ENCODE measurements at regions not wholly inside any gene's neighbourhood (a gene's known extent, or its start where the extent isn't known, plus 50 kb on each side); places are given as distances from the start of the nearest gene placed in this dataset.

DNA sequence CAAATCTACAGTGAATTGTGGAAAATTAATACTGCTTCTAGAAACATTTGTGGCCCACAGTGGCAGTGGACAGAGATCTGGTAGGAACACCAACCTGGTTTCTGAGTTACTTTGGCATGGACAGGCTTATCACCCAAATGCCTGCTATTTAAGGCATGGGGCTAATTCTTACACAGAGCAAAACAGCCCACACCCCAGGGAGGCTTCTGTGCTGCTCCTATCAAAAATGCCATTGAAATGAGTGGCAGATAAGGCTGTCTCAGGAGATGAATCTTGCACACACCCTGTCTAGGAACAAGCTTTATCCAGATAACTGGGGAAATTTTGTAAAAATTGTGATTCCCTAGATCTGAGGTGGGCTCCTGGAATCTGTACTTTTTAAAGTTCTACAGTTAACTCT is 307.1 kb downstream of the TLE1 start:
- Histone ChIP-seq H3K4me1 (ENCODE audit: insufficient read depth, low read length) (no peaks in the 10 kb centered on the region), H3K36me3 (ENCODE audit: insufficient read depth, low read length) (no peaks in the 10 kb centered on the region), H3K4me3 (ENCODE audit: low read length) (no peak overlapping the region), H3K9me3 (ENCODE audit: control insufficient read depth in 1 of 2, insufficient read depth in 1 of 2, low read length in 2 of 2) (peaks cover 0 to 3% of the 10 kb centered on the region in 2 experiments), H3K27ac (ENCODE audit: low read depth in 1 of 2, low read length in 2 of 2) (no peak overlapping the region), H3K27me3 (ENCODE audit: control insufficient read depth in 1 of 2, insufficient read depth in 2 of 2, low read length in 2 of 2) (no peaks in the 10 kb centered on the region)
- H3K27me3 Mint-ChIP-seq = no peaks in the 10 kb centered on the region
- no peak overlapping the region for H3K27ac Mint-ChIP-seq
- ATAC-seq (ENCODE audit: poor library complexity) (no peak), DNase-seq (no peak)
- CTCF ChIA-PET = no interaction called here
- H3K36me3 Mint-ChIP-seq (ENCODE audit: low read depth) = no peaks in the 10 kb centered on the region
- intact Hi-C loops (cut with DNase I, micrococcal nuclease) = no loop called here
- H3K4me3 Mint-ChIP-seq = no peak overlapping the region
- POLR2A ChIA-PET = no interaction called here
- TF ChIP-seq, protein P1, sequence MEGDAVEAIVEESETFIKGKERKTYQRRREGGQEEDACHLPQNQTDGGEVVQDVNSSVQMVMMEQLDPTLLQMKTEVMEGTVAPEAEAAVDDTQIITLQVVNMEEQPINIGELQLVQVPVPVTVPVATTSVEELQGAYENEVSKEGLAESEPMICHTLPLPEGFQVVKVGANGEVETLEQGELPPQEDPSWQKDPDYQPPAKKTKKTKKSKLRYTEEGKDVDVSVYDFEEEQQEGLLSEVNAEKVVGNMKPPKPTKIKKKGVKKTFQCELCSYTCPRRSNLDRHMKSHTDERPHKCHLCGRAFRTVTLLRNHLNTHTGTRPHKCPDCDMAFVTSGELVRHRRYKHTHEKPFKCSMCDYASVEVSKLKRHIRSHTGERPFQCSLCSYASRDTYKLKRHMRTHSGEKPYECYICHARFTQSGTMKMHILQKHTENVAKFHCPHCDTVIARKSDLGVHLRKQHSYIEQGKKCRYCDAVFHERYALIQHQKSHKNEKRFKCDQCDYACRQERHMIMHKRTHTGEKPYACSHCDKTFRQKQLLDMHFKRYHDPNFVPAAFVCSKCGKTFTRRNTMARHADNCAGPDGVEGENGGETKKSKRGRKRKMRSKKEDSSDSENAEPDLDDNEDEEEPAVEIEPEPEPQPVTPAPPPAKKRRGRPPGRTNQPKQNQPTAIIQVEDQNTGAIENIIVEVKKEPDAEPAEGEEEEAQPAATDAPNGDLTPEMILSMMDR (IDR thresholded peaks at IDR 0.05) = no peak
- H3K4me1 Mint-ChIP-seq (ENCODE audit: low read depth) = no peaks in the 10 kb centered on the region
- peaks cover 2% of the 10 kb centered on the region for H3K9me3 Mint-ChIP-seq

GRCh38 chr9:81381694-81382093 is 307.7 kb downstream of the TLE1 start:
- H3K27ac ChIP-seq (ENCODE audit: low read depth in 1 of 2, low read length in 2 of 2) = no peak overlapping the region
- TF ChIP-seq, protein P1 (IDR thresholded peaks at IDR 0.05) = no peak
- H3K4me3 Mint-ChIP-seq = no peak overlapping the region

DNA sequence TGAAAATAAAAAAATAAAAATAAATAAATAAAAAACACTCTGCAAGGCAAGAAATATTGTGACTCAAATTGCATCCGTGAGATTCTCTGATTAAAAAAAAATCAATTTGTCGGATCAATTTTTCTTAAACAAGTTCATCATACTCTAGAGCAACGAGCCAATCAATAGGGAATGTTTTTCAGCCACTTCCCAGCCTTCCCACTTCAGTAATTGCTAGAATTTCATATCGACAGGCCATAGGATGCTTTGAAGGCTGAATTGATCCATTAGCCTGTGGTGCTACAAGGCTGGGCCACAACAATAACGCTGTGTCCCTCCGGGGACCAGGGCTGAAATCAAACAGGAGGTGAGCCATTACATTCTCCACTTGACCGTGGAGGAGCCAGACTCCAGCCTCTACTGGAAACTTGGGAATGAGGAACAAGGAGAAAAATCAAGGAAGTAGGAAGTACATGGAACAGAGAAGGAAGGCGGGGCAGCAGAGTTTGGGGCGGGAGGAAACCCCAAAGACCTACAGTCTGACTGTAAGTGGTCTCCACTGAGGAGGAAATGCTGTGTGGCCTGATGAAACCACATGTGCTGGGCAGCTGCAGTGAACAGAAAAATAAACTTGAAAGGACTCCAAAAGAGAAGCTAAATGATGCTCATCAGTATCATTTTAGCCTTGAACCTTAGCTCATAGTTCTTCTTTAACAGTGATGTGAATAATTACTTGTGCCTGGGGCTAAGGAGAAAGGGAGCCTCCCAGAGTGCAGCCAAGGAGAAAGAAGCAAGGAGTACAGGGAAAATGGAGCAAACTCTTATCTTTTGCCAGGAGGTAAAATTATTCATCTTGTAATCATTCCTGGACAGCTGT is 308.6 kb downstream of the TLE1 start:
- Histone ChIP-seq H3K9me3 (ENCODE audit: control insufficient read depth in 1 of 2, insufficient read depth in 1 of 2, low read length in 2 of 2) (peaks cover 0 to 3% of the 10 kb centered on the region in 2 experiments), H3K4me1 (ENCODE audit: insufficient read depth, low read length) (no peaks in the 10 kb centered on the region), H3K4me3 (ENCODE audit: low read length) (no peak overlapping the region), H3K27ac (ENCODE audit: low read depth in 1 of 2, low read length in 2 of 2) (no peak overlapping the region), H3K27me3 (ENCODE audit: control insufficient read depth in 1 of 2, insufficient read depth in 2 of 2, low read length in 2 of 2) (no peaks in the 10 kb centered on the region), H3K36me3 (ENCODE audit: insufficient read depth, low read length) (no peaks in the 10 kb centered on the region)
- H3K4me3 Mint-ChIP-seq = no peak overlapping the region
- H3K4me1 Mint-ChIP-seq (ENCODE audit: low read depth) = no peaks in the 10 kb centered on the region
- H3K36me3 Mint-ChIP-seq (ENCODE audit: low read depth) = no peaks in the 10 kb centered on the region
- ATAC-seq (ENCODE audit: poor library complexity) = no peak
- intact Hi-C loops (cut with DNase I, micrococcal nuclease) = no loop called here
- TF ChIP-seq, protein P1 (IDR thresholded peaks at IDR 0.05) = no peak
- no peaks in the 10 kb centered on the region for H3K27me3 Mint-ChIP-seq
- CTCF ChIA-PET = no interaction called here
- H3K9me3 Mint-ChIP-seq = peaks cover 2% of the 10 kb centered on the region
- H3K27ac Mint-ChIP-seq = no peak overlapping the region
- POLR2A ChIA-PET = no interaction called here
- no peak for DNase-seq

More at GRCh38 chr9:81381694-81382093, 307.7 kb downstream of the TLE1 start:
- CTCF ChIA-PET = no interaction called here
- DNase-seq (no peak), ATAC-seq (ENCODE audit: poor library complexity) (no peak)
- Histone ChIP-seq H3K4me1 (ENCODE audit: insufficient read depth, low read length) (no peaks in the 10 kb centered on the region), H3K4me3 (ENCODE audit: low read length) (no peak overlapping the region), H3K27me3 (ENCODE audit: control insufficient read depth in 1 of 2, insufficient read depth in 2 of 2, low read length in 2 of 2) (no peaks in the 10 kb centered on the region), H3K36me3 (ENCODE audit: insufficient read depth, low read length) (no peaks in the 10 kb centered on the region), H3K9me3 (ENCODE audit: control insufficient read depth in 1 of 2, insufficient read depth in 1 of 2, low read length in 2 of 2) (peaks cover 0 to 3% of the 10 kb centered on the region in 2 experiments)
- POLR2A ChIA-PET = no interaction called here
- H3K4me1 Mint-ChIP-seq (ENCODE audit: low read depth) = no peaks in the 10 kb centered on the region
- H3K36me3 Mint-ChIP-seq (ENCODE audit: low read depth) = no peaks in the 10 kb centered on the region
- intact Hi-C loops (cut with DNase I, micrococcal nuclease) = no loop called here
- peaks cover 2% of the 10 kb centered on the region for H3K9me3 Mint-ChIP-seq
- no peaks in the 10 kb centered on the region for H3K27me3 Mint-ChIP-seq
- no peak overlapping the region for H3K27ac Mint-ChIP-seq

Measured in CD4-positive, alpha-beta T cell (primary cell).